ENCODE measurements at regions not wholly inside any gene's neighbourhood (a gene's known extent, or its start where the extent isn't known, plus 50 kb on each side); places are given as distances from the start of the nearest gene placed in this dataset.

DNA sequence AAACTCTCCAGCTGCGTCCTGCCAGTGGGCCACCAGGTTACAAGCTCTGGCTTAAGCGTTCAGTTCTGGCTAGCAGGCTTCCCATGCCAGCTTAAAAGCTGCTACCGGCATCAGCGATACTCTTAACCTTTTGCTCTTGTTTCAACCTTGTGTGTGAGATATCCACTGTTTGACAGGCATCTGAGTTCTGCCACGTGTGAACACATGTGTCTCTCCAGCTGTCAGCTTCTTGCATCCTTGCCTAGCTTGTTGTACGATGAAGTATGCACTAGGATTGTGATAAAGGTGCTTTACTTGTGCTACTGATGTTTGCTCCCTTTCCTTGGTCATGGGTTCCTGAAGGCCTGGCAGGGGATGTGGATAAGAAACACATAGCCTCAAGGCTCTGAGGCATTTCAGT lies 201.6 kb downstream of the PRDM2 start:
- H4K20me1 ChIP-seq (ENCODE audit: control insufficient read depth, extremely low read depth, insufficient read depth, low read length): no peaks in the 10 kb centered on the region
- no peaks in the 10 kb centered on the region for H3K4me1 ChIP-seq (ENCODE audit: control insufficient read depth, extremely low read depth, insufficient read depth, low read length)
- no peaks in the 10 kb centered on the region for H3K9me1 ChIP-seq (ENCODE audit: control insufficient read depth, extremely low read depth, insufficient read depth, low read length)
- FAIRE-seq: no peak
- H3K27ac ChIP-seq (ENCODE audit: control insufficient read depth, insufficient read depth, low read length): no peak overlapping the region
- H3K9ac ChIP-seq (ENCODE audit: control insufficient read depth, extremely low read depth, insufficient read depth, low read length): no peak overlapping the region
- no peak overlapping the region for H3K4me3 ChIP-seq (ENCODE audit: control insufficient read depth in 2 of 3, extremely low read depth in 1 of 3, insufficient read depth in 2 of 3, low read depth in 1 of 3, low read length in 3 of 3)
- H3K27me3 ChIP-seq (ENCODE audit: control insufficient read depth, extremely low read depth, insufficient read depth, low read length): no peaks in the 10 kb centered on the region
- TF ChIP-seq, protein P1, sequence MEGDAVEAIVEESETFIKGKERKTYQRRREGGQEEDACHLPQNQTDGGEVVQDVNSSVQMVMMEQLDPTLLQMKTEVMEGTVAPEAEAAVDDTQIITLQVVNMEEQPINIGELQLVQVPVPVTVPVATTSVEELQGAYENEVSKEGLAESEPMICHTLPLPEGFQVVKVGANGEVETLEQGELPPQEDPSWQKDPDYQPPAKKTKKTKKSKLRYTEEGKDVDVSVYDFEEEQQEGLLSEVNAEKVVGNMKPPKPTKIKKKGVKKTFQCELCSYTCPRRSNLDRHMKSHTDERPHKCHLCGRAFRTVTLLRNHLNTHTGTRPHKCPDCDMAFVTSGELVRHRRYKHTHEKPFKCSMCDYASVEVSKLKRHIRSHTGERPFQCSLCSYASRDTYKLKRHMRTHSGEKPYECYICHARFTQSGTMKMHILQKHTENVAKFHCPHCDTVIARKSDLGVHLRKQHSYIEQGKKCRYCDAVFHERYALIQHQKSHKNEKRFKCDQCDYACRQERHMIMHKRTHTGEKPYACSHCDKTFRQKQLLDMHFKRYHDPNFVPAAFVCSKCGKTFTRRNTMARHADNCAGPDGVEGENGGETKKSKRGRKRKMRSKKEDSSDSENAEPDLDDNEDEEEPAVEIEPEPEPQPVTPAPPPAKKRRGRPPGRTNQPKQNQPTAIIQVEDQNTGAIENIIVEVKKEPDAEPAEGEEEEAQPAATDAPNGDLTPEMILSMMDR (optimal IDR thresholded peaks at IDR 0.05 in 1 of 3, IDR thresholded peaks at IDR 0.05 in 1 of 3, conservative IDR thresholded peaks at IDR 0.05 in 1 of 3; ENCODE audit: extremely low read depth in 1 of 3, insufficient read depth in 2 of 3, low read length in 3 of 3): no peak
- no peak for TF ChIP-seq EZH2 (IDR thresholded peaks at IDR 0.05; ENCODE audit: low read length)
- H2AFZ ChIP-seq (ENCODE audit: control insufficient read depth, low read length): no peak overlapping the region
- no peak overlapping the region for H3K4me2 ChIP-seq (ENCODE audit: control insufficient read depth, extremely low read depth, insufficient read depth, low read depth, low read length)
- H3K9me3 ChIP-seq (ENCODE audit: control insufficient read depth, low read depth, low read length): no peaks in the 10 kb centered on the region
- H3K79me2 ChIP-seq (ENCODE audit: control insufficient read depth, insufficient read depth, low read length): no peaks in the 10 kb centered on the region
- dilution Hi-C loops (cut with MboI; ENCODE audit: extremely low pct_ligation_motif_present, low sequenced_read_pairs): no loop called here
- no peaks in the 10 kb centered on the region for H3K36me3 ChIP-seq (ENCODE audit: control insufficient read depth in 2 of 2, extremely low read depth in 1 of 2, insufficient read depth in 2 of 2, low read length in 2 of 2)
- DNase-seq (ENCODE audit: low read depth, low spot score): no peak

DNA sequence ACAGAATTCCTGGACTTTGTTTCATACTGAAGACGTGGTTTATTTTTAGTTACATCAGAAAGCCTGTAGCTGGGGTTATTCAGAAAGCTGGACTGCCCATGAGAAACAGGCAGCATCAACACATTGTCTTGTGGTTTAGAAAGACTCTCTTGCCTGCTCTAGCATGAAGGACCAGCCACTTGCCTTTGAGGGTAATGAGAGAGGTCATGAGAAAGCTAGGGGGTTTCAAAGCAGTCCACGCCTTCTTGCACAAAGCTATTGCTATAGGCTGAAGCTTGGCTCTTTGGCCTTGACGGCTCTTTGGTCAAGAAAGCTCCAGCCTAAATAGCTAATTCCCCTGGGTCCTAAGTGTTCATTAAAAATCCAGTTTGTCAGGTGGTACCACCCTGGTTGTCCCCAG lies 208.1 kb downstream of the PRDM2 start:
- Histone ChIP-seq H3K9me3 (ENCODE audit: control insufficient read depth, low read depth, low read length) (no peaks in the 10 kb centered on the region), H3K4me3 (ENCODE audit: control insufficient read depth in 2 of 3, extremely low read depth in 1 of 3, insufficient read depth in 2 of 3, low read depth in 1 of 3, low read length in 3 of 3) (no peak overlapping the region), H3K36me3 (ENCODE audit: control insufficient read depth in 2 of 2, extremely low read depth in 1 of 2, insufficient read depth in 2 of 2, low read length in 2 of 2) (no peaks in the 10 kb centered on the region), H3K27me3 (ENCODE audit: control insufficient read depth, extremely low read depth, insufficient read depth, low read length) (no peaks in the 10 kb centered on the region), H3K9me1 (ENCODE audit: control insufficient read depth, extremely low read depth, insufficient read depth, low read length) (no peaks in the 10 kb centered on the region), H2AFZ (ENCODE audit: control insufficient read depth, low read length) (no peak overlapping the region), H3K9ac (ENCODE audit: control insufficient read depth, extremely low read depth, insufficient read depth, low read length) (no peak overlapping the region), H3K79me2 (ENCODE audit: control insufficient read depth, insufficient read depth, low read length) (no peaks in the 10 kb centered on the region), H3K4me1 (ENCODE audit: control insufficient read depth, extremely low read depth, insufficient read depth, low read length) (no peaks in the 10 kb centered on the region), H4K20me1 (ENCODE audit: control insufficient read depth, extremely low read depth, insufficient read depth, low read length) (no peaks in the 10 kb centered on the region), H3K4me2 (ENCODE audit: control insufficient read depth, extremely low read depth, insufficient read depth, low read depth, low read length) (no peak overlapping the region), H3K27ac (ENCODE audit: control insufficient read depth, insufficient read depth, low read length) (no peak overlapping the region)
- no peak for FAIRE-seq
- DNase-seq (ENCODE audit: low read depth, low spot score): no peak
- no peak for TF ChIP-seq EZH2 (IDR thresholded peaks at IDR 0.05; ENCODE audit: low read length)
- TF ChIP-seq, protein P1 (optimal IDR thresholded peaks at IDR 0.05 in 1 of 3, IDR thresholded peaks at IDR 0.05 in 1 of 3, conservative IDR thresholded peaks at IDR 0.05 in 1 of 3; ENCODE audit: extremely low read depth in 1 of 3, insufficient read depth in 2 of 3, low read length in 3 of 3): no peak
- dilution Hi-C loops (cut with MboI; ENCODE audit: extremely low pct_ligation_motif_present, low sequenced_read_pairs): no loop called here
